Bronchial epithelial cell (primary cell): ENCODE measurements at regions not wholly inside any gene's neighbourhood (a gene's known extent, or its start where the extent isn't known, plus 50 kb on each side); places are given as distances from the start of the nearest gene placed in this dataset.

Experiments
- DNase-seq: peaks from one replicate; pipeline ENCODE4 v3.0.0-alpha.2; 2010; ENCODE audit warnings: low read depth
- FAIRE-seq: peaks from 2 replicates; lab custom pipeline; 2011; peaks lifted over from hg19 to GRCh38; lab: Jason Lieb, UNC
- H3K27me3 ChIP-seq: 2 replicates; pipeline ENCODE4 v1.5.1; 2011; ENCODE audit warnings: low read length; ENCODE audit not compliant: control insufficient read depth, insufficient read depth
- H3K36me3 ChIP-seq: 2 replicates; pipeline ENCODE4 v1.5.1; 2011; ENCODE audit warnings: low read length; ENCODE audit not compliant: control insufficient read depth, insufficient read depth
- H3K4me3 ChIP-seq: 2 replicates; pipeline ENCODE4 v1.5.1; 2011; ENCODE audit warnings: mild to moderate bottlenecking, low read depth, low read length, control low read depth
- TF ChIP-seq, protein P1 (sequence below): IDR thresholded peaks from 2 replicates; pipeline ENCODE4 v1.5.1; 2011; ENCODE audit warnings: mild to moderate bottlenecking, moderate library complexity, low read length, control low read depth, inconsistent platforms; ENCODE audit not compliant: insufficient read depth, severe bottlenecking

DNA sequence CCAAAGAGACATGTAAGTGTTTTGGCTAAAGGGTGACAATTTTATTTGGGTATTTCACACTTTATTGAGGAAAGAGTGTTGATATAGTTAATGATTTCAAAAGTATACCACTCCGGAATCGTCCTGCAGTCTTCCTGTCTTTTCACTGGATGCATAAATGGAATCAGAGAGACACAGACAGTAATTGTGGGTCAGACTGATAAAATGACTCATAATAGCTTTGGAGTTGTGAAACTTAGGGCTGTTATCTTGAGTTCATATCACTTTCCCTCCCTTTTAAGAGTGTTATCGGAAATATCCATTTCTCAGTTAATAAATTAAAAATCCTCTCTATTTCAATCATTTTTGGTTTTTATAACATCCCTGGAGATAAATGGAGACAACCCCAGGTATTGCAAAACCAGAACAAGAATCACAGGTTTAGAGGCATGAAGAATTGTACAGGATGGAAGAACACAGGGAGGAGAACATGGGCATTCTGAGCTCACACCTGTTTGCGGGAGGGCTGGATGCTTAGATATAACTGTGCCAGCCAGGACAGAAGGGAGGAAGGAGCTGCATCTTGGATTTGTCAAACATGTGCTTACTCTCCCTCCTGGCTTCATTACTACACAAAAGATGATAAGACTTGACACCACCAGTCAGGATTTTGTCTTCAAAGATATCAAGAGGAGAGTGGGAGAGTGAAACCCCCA lies 185.4 kb downstream of the LMO4 start:
- FAIRE-seq: no peak
- Histone ChIP-seq H3K27me3 (peaks cover 2% of the 10 kb centered on the region), H3K4me3 (no peak overlapping the region), H3K36me3 (no peaks in the 10 kb centered on the region)
- DNase-seq: peak; percentile 25
- TF ChIP-seq, protein P1, sequence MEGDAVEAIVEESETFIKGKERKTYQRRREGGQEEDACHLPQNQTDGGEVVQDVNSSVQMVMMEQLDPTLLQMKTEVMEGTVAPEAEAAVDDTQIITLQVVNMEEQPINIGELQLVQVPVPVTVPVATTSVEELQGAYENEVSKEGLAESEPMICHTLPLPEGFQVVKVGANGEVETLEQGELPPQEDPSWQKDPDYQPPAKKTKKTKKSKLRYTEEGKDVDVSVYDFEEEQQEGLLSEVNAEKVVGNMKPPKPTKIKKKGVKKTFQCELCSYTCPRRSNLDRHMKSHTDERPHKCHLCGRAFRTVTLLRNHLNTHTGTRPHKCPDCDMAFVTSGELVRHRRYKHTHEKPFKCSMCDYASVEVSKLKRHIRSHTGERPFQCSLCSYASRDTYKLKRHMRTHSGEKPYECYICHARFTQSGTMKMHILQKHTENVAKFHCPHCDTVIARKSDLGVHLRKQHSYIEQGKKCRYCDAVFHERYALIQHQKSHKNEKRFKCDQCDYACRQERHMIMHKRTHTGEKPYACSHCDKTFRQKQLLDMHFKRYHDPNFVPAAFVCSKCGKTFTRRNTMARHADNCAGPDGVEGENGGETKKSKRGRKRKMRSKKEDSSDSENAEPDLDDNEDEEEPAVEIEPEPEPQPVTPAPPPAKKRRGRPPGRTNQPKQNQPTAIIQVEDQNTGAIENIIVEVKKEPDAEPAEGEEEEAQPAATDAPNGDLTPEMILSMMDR: no peak

DNA sequence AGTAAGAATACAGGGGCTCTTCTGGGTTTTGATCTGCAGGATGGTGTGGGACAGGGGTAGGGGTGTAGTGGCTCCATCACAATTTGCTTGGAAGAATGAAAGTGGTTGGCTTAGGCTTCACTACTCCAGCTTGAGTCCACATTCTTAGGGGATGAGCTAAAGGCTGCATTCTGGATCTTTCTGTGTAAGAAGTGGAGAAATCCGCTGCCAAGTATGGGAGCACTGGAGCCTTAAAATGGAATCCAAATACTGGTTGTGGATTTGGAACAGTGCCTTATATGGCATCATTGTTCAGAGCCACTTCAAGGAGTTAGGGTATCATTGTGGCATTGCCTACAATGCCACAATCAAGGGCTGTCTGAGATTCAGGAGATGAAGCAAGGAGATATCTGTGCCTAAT lies 187.1 kb downstream of the LMO4 start:
- Histone ChIP-seq H3K36me3 (no peaks in the 10 kb centered on the region), H3K4me3 (no peak overlapping the region), H3K27me3 (peaks cover 2% of the 10 kb centered on the region)
- DNase-seq (no peak), FAIRE-seq (no peak)
- TF ChIP-seq, protein P1: no peak

DNA sequence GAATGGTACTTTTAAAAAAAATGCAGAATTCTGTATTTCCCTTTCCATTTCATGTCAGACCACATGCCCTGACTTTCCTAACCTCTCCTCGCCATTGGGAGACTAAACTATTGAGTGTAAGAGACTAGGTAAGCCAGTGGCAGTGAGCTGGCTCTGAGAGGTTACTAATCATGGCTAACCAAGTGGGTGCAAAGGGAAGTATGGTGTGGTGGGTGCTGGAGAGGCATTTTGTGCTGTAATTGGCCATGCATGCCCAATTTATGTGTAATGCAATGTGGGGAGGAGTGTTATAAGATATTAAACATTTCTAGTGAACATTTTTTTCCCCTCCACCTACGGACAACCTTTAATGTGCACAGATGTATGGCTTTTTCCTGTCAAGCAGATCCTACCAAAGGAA lies 190.1 kb downstream of the LMO4 start:
- FAIRE-seq (no peak), DNase-seq (no peak)
- no peak overlapping the region for H3K4me3 ChIP-seq
- no peaks in the 10 kb centered on the region for H3K36me3 ChIP-seq
- peaks cover 2% of the 10 kb centered on the region for H3K27me3 ChIP-seq
- TF ChIP-seq, protein P1: no peak

DNA sequence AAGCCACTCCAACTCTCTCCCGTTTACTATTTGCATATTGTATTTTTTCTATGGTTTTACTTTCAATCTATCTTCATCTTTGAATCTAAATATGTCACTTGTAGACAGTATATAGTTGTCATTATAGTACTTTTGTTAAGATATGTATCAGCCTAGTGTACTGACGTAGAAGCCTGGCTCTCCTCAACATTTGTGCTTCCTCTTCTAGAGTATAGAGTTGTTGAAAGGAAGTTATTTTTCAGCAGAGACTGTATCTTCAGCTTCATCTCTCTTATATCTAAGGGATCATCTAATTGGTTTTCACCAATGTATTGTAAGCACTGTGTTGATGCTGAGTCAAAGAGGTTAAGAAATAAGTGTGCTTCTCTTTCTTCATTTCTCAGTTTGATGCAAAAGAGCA lies 192.8 kb downstream of the LMO4 start:
- FAIRE-seq (no peak), DNase-seq (no peak)
- TF ChIP-seq, protein P1: no peak
- Histone ChIP-seq H3K27me3 (no peaks in the 10 kb centered on the region), H3K4me3 (no peak overlapping the region), H3K36me3 (no peaks in the 10 kb centered on the region)

DNA sequence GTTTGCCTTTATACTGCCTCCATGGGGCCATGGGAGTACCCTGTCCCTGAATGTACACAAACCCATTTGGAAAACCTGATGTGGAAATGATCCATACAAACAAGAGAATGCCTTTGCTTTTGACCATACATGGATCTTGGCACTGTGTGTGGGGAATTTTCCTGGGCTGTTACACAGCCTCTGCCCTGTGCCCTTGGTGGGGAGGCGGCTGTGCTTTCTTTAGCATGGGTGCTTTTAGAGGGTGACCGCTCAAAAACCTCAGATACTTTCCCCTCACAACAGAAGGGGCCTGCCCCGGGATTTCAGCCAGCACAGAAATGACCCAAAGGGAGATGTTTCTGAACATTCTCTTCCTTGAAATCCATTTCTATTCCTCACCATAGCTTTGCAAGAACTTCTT lies 194.8 kb downstream of the LMO4 start:
- DNase-seq (no peak), FAIRE-seq (no peak)
- H3K4me3 ChIP-seq: no peak overlapping the region
- H3K36me3 ChIP-seq: no peaks in the 10 kb centered on the region
- no peaks in the 10 kb centered on the region for H3K27me3 ChIP-seq
- TF ChIP-seq, protein P1: no peak
